ENCODE measurements at regions not wholly inside any gene's neighbourhood (a gene's known extent, or its start where the extent isn't known, plus 50 kb on each side); places are given as distances from the start of the nearest gene placed in this dataset.
A peak's percentile ranks its signal among the peaks of the same experiment; 100 is the strongest.
"Not testable (repeated sequence)": the region's sequence is repeated elsewhere in the genome, so short reads cannot be mapped to it uniquely, and the experiment has no call there.

DNA sequence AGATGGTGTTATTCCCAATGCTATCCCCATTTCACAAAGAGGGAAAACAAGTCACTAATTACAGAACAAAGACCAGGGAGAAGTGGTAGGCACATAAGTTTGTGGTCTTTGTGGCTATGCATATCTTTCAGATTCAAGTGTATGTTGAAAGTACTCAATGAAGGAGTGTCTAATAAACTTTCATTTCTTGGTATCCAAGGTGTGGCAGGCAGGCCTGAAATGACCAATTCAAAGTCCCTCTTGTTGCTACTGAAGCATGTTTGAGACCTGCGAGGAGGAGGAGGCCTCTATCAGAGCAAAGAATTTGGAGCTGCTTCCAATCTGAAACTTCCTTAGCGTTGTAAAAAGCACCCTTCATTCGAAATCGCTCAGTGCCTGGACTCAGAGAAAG lies 60.9 kb upstream of the KLF7 start:
- Histone ChIP-seq H3K27ac (ENCODE audit: low read depth, low read length) (no peak overlapping the region), H3K27me3 (ENCODE audit: control insufficient read depth in 1 of 2, insufficient read depth in 2 of 2, low read length in 2 of 2) (peaks cover 0 to 5% of the 10 kb centered on the region in 2 donors), H3K4me3 (ENCODE audit: low read depth in 1 of 2, low read length in 2 of 2) (peak overlapping the region in 1 of 2 donors; percentile 37), H3K4me1 (ENCODE audit: control insufficient read depth in 1 of 2, insufficient read depth in 2 of 2, low read length in 2 of 2) (peaks cover 0 to 6% of the 10 kb centered on the region in 2 donors), H3K9me3 (ENCODE audit: control insufficient read depth in 1 of 2, low read length in 2 of 2) (no peaks in the 10 kb centered on the region), H3K9ac (ENCODE audit: low read depth in 1 of 2, low read length in 2 of 2) (no peak overlapping the region), H3K36me3 (ENCODE audit: control insufficient read depth in 1 of 2, insufficient read depth in 2 of 2, low read length in 2 of 2) (no peaks in the 10 kb centered on the region)

DNA sequence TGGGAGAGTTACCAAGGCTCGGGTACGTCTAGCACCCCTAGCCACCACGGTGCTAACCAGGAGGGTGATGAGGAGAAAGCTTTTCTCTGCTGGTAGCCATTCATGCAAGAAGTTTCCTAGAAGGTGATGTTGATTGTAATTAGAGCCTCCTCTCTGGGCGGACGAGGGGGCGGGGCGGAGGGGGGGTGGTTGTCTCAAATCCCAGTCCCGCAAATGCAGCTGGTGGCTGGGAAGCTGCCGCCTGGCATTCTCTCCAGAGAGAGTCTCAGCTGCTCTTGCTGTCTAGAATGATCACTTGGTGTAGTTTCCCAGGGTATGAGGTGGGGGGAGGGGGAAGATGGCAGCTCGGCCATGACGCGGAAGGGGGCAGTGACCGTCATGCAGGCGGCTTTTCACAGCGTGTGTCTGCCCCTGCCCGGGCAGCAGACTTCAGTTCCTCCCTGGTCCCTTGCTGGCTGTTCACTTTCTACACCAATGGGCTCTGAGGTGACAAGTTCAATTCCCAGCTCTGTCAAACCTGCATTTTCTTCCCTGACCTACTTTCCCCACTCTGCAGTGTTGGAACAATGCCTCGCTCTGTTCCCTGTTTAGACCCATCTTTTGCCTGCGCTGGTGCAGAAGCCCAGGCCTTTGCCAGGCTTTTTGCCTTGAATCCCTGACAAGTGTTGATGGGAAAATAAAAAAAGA lies 61.5 kb upstream of the KLF7 start:
- peaks cover 0 to 6% of the 10 kb centered on the region in 2 donors for H3K4me1 ChIP-seq (ENCODE audit: control insufficient read depth in 1 of 2, insufficient read depth in 2 of 2, low read length in 2 of 2)
- H3K4me3 ChIP-seq (ENCODE audit: low read depth in 1 of 2, low read length in 2 of 2) = peak overlapping the region in 1 of 2 donors; percentile 37

DNA sequence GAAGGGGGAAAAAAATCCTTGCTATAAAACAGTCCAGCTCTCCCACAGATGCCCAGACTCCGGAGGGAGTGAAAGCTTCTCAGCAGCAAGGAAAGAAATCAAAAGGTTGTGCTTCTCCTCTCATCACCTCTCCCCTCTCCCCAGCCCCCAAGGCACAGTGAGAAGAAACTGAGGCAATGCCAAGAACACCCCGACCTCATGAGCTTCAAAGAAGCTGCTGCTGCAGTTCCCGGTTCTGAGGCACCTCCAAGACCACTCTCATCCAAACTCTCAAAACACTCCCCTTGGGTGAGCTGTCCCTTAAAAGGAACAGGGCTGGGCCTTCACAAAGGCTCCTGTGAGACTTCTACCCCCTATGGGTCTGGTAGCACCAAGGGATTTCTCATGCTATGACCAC lies 62.0 kb upstream of the KLF7 start:
- Histone ChIP-seq H3K36me3 (ENCODE audit: control insufficient read depth in 1 of 2, insufficient read depth in 2 of 2, low read length in 2 of 2) (no peaks in the 10 kb centered on the region), H3K9me3 (ENCODE audit: control insufficient read depth in 1 of 2, low read length in 2 of 2) (no peaks in the 10 kb centered on the region), H3K4me3 (ENCODE audit: low read depth in 1 of 2, low read length in 2 of 2) (no peak overlapping the region), H3K9ac (ENCODE audit: low read depth in 1 of 2, low read length in 2 of 2) (no peak overlapping the region), H3K27me3 (ENCODE audit: control insufficient read depth in 1 of 2, insufficient read depth in 2 of 2, low read length in 2 of 2) (peaks cover 0 to 5% of the 10 kb centered on the region in 2 donors), H3K4me1 (ENCODE audit: control insufficient read depth in 1 of 2, insufficient read depth in 2 of 2, low read length in 2 of 2) (peaks cover 0 to 6% of the 10 kb centered on the region in 2 donors), H3K27ac (ENCODE audit: low read depth, low read length) (no peak overlapping the region)

More for the DNA sequence above, 61.5 kb upstream of the KLF7 start:
- H3K36me3 ChIP-seq (ENCODE audit: control insufficient read depth in 1 of 2, insufficient read depth in 2 of 2, low read length in 2 of 2) = no peaks in the 10 kb centered on the region
- peaks cover 0 to 5% of the 10 kb centered on the region in 2 donors for H3K27me3 ChIP-seq (ENCODE audit: control insufficient read depth in 1 of 2, insufficient read depth in 2 of 2, low read length in 2 of 2)
- no peak overlapping the region for H3K27ac ChIP-seq (ENCODE audit: low read depth, low read length)
- no peak overlapping the region for H3K9ac ChIP-seq (ENCODE audit: low read depth in 1 of 2, low read length in 2 of 2)
- no peaks in the 10 kb centered on the region for H3K9me3 ChIP-seq (ENCODE audit: control insufficient read depth in 1 of 2, low read length in 2 of 2)

DNA sequence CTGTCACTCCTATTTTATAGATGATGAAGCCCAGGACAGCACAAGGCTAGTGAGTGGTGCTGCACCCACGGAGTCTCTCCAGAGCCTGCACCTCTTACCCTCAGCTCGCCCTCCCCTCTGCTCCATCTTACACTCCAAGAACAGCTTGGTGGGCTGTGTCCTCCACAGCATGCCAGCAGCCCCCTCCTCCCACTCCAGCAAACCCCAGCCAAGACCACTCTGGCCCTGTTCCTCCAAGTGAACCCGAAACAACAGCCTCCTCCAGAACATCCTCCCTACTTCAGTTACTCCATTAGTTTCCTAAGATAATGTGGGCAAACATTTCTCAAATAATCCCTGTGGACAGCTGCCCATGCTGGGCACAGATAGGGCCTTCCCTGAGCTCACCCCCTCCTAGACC lies 62.7 kb upstream of the KLF7 start:
- Histone ChIP-seq H3K4me1 (ENCODE audit: control insufficient read depth in 1 of 2, insufficient read depth in 2 of 2, low read length in 2 of 2) (peaks cover 0 to 6% of the 10 kb centered on the region in 2 donors), H3K27me3 (ENCODE audit: control insufficient read depth in 1 of 2, insufficient read depth in 2 of 2, low read length in 2 of 2) (no peaks in the 10 kb centered on the region), H3K9me3 (ENCODE audit: control insufficient read depth in 1 of 2, low read length in 2 of 2) (no peaks in the 10 kb centered on the region), H3K27ac (ENCODE audit: low read depth, low read length) (no peak overlapping the region), H3K9ac (ENCODE audit: low read depth in 1 of 2, low read length in 2 of 2) (no peak overlapping the region), H3K4me3 (ENCODE audit: low read depth in 1 of 2, low read length in 2 of 2) (no peak overlapping the region), H3K36me3 (ENCODE audit: control insufficient read depth in 1 of 2, insufficient read depth in 2 of 2, low read length in 2 of 2) (no peaks in the 10 kb centered on the region)

DNA sequence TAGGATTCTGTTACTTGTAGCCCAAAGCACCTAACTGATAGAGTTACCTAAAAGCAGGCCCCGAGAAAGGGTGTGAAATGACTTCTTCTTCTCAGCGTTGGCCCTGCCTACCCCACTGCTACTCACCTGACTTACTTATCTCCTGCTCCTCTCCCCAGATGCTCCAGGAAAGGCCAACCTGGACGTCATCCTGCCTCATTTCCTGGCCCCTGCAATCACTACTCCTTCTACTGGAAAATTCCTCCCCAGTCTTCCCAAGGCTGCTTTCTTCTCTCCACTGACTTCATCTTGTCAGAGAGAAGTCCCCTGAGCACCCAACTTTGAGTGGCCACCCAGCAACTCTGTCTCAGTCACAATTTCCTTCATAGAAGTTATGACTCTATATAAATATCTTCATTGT lies 63.4 kb upstream of the KLF7 start:
- no peaks in the 10 kb centered on the region for H3K36me3 ChIP-seq (ENCODE audit: control insufficient read depth in 1 of 2, insufficient read depth in 2 of 2, low read length in 2 of 2)
- H3K9ac ChIP-seq (ENCODE audit: low read depth in 1 of 2, low read length in 2 of 2) = no peak overlapping the region
- H3K9me3 ChIP-seq (ENCODE audit: control insufficient read depth in 1 of 2, low read length in 2 of 2) = no peaks in the 10 kb centered on the region
- no peaks in the 10 kb centered on the region for H3K27me3 ChIP-seq (ENCODE audit: control insufficient read depth in 1 of 2, insufficient read depth in 2 of 2, low read length in 2 of 2)
- no peak overlapping the region for H3K4me3 ChIP-seq (ENCODE audit: low read depth in 1 of 2, low read length in 2 of 2)
- no peak overlapping the region for H3K27ac ChIP-seq (ENCODE audit: low read depth, low read length)
- H3K4me1 ChIP-seq (ENCODE audit: control insufficient read depth in 1 of 2, insufficient read depth in 2 of 2, low read length in 2 of 2) = peaks cover 0 to 6% of the 10 kb centered on the region in 2 donors

DNA sequence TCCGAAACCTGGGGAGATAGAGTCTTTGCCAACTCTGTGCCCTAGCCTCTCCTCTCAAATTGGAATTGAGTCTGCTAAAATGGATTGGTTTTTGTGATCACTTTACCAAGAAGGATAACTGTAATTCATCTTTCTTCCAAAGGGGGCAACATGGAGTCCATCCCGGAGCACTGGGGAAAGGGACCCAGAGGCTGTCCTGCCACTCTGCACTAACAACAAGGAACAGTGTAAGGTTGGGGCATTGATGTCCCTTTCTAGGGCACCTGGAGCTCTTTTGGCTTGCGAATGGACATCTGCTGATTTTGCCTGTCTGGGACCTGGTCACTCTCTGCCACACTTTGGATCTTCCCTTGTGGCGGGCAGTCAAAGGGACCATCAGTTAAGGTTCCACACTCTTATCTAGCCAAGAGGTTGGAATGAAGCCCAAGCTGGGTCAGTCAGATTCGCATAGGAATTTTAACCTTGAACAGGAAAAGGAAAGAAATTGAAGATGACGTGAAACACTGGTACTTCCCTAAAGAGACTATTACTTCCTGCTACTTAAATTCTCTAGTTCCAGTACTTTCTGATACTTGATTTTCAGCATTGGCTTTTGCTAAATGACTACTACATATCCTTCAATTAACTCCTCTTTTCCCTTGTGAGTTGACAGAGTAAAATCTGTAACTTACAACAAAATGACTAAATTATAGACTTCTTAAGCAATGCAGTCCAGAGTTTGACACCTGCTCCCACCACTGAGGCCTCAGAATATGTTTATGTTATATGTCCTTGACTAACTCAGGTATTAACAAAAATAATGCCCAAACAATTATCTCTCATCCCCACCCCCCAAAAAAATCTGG lies 64.7 kb upstream of the KLF7 start:
- Histone ChIP-seq H3K9me3 (ENCODE audit: control insufficient read depth in 1 of 2, low read length in 2 of 2) (no peaks in the 10 kb centered on the region), H3K9ac (ENCODE audit: low read depth in 1 of 2, low read length in 2 of 2) (no peak overlapping the region), H3K4me1 (ENCODE audit: control insufficient read depth in 1 of 2, insufficient read depth in 2 of 2, low read length in 2 of 2) (peaks cover 0 to 6% of the 10 kb centered on the region in 2 donors), H3K27ac (ENCODE audit: low read depth, low read length) (no peak overlapping the region), H3K4me3 (ENCODE audit: low read depth in 1 of 2, low read length in 2 of 2) (no peak overlapping the region), H3K36me3 (ENCODE audit: control insufficient read depth in 1 of 2, insufficient read depth in 2 of 2, low read length in 2 of 2) (no peaks in the 10 kb centered on the region), H3K27me3 (ENCODE audit: control insufficient read depth in 1 of 2, insufficient read depth in 2 of 2, low read length in 2 of 2) (no peaks in the 10 kb centered on the region)

DNA sequence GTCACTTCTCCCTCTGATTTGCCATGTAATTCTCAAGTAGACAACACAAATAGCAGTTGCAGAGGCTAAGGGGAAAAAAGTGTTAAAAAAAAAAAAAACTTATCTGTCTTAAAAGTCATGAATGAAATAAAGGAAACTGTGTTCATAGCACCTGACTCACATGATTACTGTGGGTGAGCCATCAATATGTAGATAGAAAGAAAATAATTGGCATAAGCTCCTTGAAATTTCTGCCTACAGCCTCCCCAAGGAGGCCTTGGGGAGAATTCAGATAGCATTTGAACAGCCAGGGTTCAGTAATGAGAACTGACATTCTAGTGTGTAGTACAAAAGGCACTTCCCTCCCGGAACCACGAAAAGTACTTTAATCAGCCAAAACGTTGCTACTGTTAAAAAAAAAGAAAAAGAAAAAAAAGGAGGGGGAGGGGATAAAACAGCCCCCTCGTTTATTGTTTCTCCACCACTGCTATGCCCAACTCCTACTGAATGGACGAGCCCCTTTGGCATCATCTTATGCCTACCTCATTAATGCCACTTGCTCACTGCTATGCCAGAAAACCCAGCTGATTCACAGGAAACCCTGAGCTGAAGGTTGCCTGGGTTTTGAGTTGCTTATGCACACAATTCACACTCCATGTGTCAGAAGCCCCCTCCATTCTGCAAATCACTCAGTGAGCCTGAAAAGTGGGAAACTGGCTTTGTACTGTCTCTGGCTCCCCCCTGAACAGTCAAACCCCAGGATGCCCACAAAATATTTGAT lies 65.5 kb upstream of the KLF7 start:
- Histone ChIP-seq H3K9me3 (ENCODE audit: control insufficient read depth in 1 of 2, low read length in 2 of 2) (no peaks in the 10 kb centered on the region), H3K36me3 (ENCODE audit: control insufficient read depth in 1 of 2, insufficient read depth in 2 of 2, low read length in 2 of 2) (no peaks in the 10 kb centered on the region), H3K4me1 (ENCODE audit: control insufficient read depth in 1 of 2, insufficient read depth in 2 of 2, low read length in 2 of 2) (peaks cover 0 to 6% of the 10 kb centered on the region in 2 donors), H3K27me3 (ENCODE audit: control insufficient read depth in 1 of 2, insufficient read depth in 2 of 2, low read length in 2 of 2) (no peaks in the 10 kb centered on the region), H3K9ac (ENCODE audit: low read depth in 1 of 2, low read length in 2 of 2) (no peak overlapping the region), H3K4me3 (ENCODE audit: low read depth in 1 of 2, low read length in 2 of 2) (no peak overlapping the region), H3K27ac (ENCODE audit: low read depth, low read length) (no peak overlapping the region)

DNA sequence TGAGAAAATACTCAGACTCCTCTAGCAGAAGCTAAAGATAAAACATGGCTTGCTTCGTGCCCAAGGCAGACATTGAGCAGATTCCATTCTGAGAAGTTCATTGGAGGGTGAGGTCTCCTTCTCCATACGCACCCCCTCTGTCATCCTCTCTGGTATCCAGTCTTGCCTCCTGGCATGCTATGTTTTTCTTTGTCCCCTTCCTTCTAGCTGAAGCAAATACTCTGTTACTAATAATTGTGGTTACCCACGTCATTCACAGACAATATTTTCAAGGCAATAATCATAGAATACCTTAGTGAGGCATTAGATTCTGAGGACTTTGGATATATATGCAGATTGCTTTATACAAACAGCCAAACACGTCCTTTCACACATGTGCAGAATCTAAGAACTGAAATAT lies 66.2 kb upstream of the KLF7 start:
- H3K4me3 ChIP-seq (ENCODE audit: low read depth in 1 of 2, low read length in 2 of 2) = no peak overlapping the region
- H3K4me1 ChIP-seq (ENCODE audit: control insufficient read depth in 1 of 2, insufficient read depth in 2 of 2, low read length in 2 of 2) = no peaks in the 10 kb centered on the region
- H3K9ac ChIP-seq (ENCODE audit: low read depth in 1 of 2, low read length in 2 of 2) = no peak overlapping the region
- H3K27me3 ChIP-seq (ENCODE audit: control insufficient read depth in 1 of 2, insufficient read depth in 2 of 2, low read length in 2 of 2) = no peaks in the 10 kb centered on the region
- no peaks in the 10 kb centered on the region for H3K36me3 ChIP-seq (ENCODE audit: control insufficient read depth in 1 of 2, insufficient read depth in 2 of 2, low read length in 2 of 2)
- H3K9me3 ChIP-seq (ENCODE audit: control insufficient read depth in 1 of 2, low read length in 2 of 2) = no peaks in the 10 kb centered on the region
- no peak overlapping the region for H3K27ac ChIP-seq (ENCODE audit: low read depth, low read length)

DNA sequence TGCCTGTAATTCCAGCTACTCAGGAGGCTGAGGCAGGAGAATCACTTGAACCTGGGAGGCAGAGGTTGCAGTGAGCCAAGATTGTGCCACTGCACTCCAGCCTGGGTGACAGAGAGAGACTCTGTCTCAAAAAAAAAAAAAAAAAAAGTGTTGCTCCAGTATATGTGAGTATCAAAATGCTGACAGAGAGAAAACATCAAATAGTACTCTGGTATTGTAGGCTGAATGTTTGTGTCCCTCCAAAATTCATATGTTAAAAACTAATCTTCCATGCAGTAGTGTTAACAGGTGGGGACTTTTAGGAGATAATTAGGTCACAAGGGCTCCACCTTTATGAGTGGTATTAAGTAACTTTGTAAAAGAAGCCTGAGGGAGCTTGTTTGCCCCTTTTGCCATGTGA lies 67.4 kb upstream of the KLF7 start:
- not testable (repeated sequence) for H3K9ac ChIP-seq (ENCODE audit: low read depth in 1 of 2, low read length in 2 of 2); H3K27me3 ChIP-seq (ENCODE audit: control insufficient read depth in 1 of 2, insufficient read depth in 2 of 2, low read length in 2 of 2); H3K9me3 ChIP-seq (ENCODE audit: control insufficient read depth in 1 of 2, low read length in 2 of 2); H3K27ac ChIP-seq (ENCODE audit: low read depth, low read length); H3K4me3 ChIP-seq (ENCODE audit: low read depth in 1 of 2, low read length in 2 of 2); H3K36me3 ChIP-seq (ENCODE audit: control insufficient read depth in 1 of 2, insufficient read depth in 2 of 2, low read length in 2 of 2); H3K4me1 ChIP-seq (ENCODE audit: control insufficient read depth in 1 of 2, insufficient read depth in 2 of 2, low read length in 2 of 2)

DNA sequence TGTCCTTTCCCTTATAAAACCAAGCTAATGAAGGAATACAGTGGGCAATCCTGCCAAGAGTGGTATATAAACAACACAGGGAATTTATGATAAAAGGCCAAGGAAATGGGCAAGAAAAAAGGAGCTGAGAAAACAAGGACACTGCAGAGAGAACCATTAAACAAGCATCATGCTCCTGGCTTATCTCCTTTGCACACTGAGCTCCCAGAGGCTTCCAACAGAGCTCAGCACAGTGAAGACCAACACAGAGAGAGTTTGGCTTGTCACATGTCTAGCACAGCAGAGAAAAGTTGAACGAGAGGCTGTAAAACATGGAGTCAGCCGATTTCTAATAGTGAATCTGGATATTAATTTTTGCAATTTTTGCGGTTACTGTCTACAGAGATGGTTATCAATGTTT lies 68.0 kb upstream of the KLF7 start:
- no peak overlapping the region for H3K9ac ChIP-seq (ENCODE audit: low read depth in 1 of 2, low read length in 2 of 2)
- H3K4me3 ChIP-seq (ENCODE audit: low read depth in 1 of 2, low read length in 2 of 2) = no peak overlapping the region
- no peaks in the 10 kb centered on the region for H3K9me3 ChIP-seq (ENCODE audit: control insufficient read depth in 1 of 2, low read length in 2 of 2)
- H3K27me3 ChIP-seq (ENCODE audit: control insufficient read depth in 1 of 2, insufficient read depth in 2 of 2, low read length in 2 of 2) = no peaks in the 10 kb centered on the region
- no peak overlapping the region for H3K27ac ChIP-seq (ENCODE audit: low read depth, low read length)
- H3K4me1 ChIP-seq (ENCODE audit: control insufficient read depth in 1 of 2, insufficient read depth in 2 of 2, low read length in 2 of 2) = no peaks in the 10 kb centered on the region
- no peaks in the 10 kb centered on the region for H3K36me3 ChIP-seq (ENCODE audit: control insufficient read depth in 1 of 2, insufficient read depth in 2 of 2, low read length in 2 of 2)

Measured in duodenal mucosa (tissue), 2 donors.